ENCODE measurements at regions not wholly inside any gene's neighbourhood (a gene's known extent, or its start where the extent isn't known, plus 50 kb on each side); places are given as distances from the start of the nearest gene placed in this dataset.

DNA sequence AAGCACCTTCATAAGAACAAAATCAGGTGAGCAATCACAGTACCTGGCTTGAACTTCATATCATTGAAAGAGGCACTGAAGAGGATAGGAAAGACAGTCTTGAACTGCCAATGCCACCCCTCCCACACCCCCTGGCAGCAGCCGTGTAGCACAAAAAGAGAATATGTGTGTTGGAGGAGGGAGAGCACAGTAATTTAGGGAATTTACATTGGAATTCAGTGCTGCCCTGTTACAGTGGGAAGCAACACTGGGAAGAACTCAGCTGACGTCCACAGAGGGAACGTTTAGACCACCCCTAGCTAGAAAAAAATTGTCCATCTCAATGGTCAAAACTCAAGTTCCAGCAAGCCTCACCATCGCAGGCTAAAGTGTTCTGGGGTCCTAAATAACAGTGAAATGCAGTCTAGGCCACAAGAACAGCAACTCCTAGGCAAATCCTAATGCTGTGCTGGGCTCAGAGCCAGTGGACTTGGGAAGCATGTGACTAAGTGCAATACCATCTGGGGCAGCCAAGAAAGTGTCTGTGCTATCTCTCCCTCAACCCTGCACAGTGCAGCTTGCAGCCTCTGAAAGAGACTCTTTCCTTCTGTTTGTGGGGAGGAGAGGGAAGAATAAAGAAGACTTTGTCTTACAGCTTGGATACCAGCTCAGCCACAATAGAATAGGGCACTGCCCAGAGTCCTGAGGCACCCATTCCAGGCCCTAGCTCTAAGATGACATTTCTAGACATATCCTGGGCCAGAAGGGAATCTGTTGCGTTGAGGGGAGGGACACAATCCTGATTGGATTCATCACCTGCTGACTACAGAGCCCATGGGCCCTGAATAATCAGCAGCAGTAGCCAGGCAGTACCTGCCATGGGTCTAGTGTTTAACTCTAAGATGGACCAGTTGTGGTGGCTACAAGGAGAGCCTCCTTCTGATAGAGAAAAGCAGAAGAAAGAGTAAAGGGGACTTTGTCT, 62.1 kb upstream of the VLDLR start:
- Histone ChIP-seq H3K4me1 (ENCODE audit: insufficient read depth) (no peaks in the 10 kb centered on the region), H3K36me3 (ENCODE audit: insufficient read depth) (no peaks in the 10 kb centered on the region), H4K20me1 (replicated peaks; ENCODE audit: insufficient read depth) (no peaks in the 10 kb centered on the region), H3K9me2 (ENCODE audit: insufficient read depth) (no peaks in the 10 kb centered on the region; the same call in 1 of the 2 replicates), H3K79me2 (replicated peaks; ENCODE audit: insufficient read depth) (peaks cover 5% of the 10 kb centered on the region; the same call in 1 of the 2 replicates), H3K27me3 (ENCODE audit: insufficient read depth) (no peaks in the 10 kb centered on the region), H3K27ac (ENCODE audit: low read depth) (no peak overlapping the region), H3K4me3 (no peak overlapping the region), H3K4me2 (peak overlapping the region; percentile 34; the same call in 1 of the 2 replicates), H2AFZ (no peak overlapping the region), H3F3A (replicated peaks; ENCODE audit: low read depth) (no peaks in the 10 kb centered on the region)
- H3K27ac Mint-ChIP-seq, result no peak overlapping the region; the same call in 1 of the 2 replicates
- H3K4me1 Mint-ChIP-seq, result peaks cover 3% of the 10 kb centered on the region
- H3K9me3 Mint-ChIP-seq, result peaks cover 10% of the 10 kb centered on the region
- peak; percentile 14 for DNase-seq (ENCODE audit: low spot score)
- peak; percentile 36; the same call in 2 of the 3 replicates for ATAC-seq
- peaks cover 23% of the 10 kb centered on the region for H3K36me3 Mint-ChIP-seq (ENCODE audit: low read depth)
- TF ChIP-seq, protein P1, sequence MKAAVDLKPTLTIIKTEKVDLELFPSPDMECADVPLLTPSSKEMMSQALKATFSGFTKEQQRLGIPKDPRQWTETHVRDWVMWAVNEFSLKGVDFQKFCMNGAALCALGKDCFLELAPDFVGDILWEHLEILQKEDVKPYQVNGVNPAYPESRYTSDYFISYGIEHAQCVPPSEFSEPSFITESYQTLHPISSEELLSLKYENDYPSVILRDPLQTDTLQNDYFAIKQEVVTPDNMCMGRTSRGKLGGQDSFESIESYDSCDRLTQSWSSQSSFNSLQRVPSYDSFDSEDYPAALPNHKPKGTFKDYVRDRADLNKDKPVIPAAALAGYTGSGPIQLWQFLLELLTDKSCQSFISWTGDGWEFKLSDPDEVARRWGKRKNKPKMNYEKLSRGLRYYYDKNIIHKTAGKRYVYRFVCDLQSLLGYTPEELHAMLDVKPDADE (IDR thresholded peaks at IDR 0.05), result no peak
- TF ChIP-seq EZH2phosphoT487 (IDR thresholded peaks at IDR 0.05; ENCODE audit: unreplicated experiment), result no peak
- TF ChIP-seq, protein P2, sequence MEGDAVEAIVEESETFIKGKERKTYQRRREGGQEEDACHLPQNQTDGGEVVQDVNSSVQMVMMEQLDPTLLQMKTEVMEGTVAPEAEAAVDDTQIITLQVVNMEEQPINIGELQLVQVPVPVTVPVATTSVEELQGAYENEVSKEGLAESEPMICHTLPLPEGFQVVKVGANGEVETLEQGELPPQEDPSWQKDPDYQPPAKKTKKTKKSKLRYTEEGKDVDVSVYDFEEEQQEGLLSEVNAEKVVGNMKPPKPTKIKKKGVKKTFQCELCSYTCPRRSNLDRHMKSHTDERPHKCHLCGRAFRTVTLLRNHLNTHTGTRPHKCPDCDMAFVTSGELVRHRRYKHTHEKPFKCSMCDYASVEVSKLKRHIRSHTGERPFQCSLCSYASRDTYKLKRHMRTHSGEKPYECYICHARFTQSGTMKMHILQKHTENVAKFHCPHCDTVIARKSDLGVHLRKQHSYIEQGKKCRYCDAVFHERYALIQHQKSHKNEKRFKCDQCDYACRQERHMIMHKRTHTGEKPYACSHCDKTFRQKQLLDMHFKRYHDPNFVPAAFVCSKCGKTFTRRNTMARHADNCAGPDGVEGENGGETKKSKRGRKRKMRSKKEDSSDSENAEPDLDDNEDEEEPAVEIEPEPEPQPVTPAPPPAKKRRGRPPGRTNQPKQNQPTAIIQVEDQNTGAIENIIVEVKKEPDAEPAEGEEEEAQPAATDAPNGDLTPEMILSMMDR (conservative IDR thresholded peaks at IDR 0.05; ENCODE audit: low read depth in 2 of 2), result no peak
- no peak for TF ChIP-seq EZH2 (IDR thresholded peaks at IDR 0.05; ENCODE audit: low read depth, unreplicated experiment)
- TF ChIP-seq STAT1 (IDR thresholded peaks at IDR 0.05; ENCODE audit: unreplicated experiment), result no peak
- TF ChIP-seq, protein P3, sequence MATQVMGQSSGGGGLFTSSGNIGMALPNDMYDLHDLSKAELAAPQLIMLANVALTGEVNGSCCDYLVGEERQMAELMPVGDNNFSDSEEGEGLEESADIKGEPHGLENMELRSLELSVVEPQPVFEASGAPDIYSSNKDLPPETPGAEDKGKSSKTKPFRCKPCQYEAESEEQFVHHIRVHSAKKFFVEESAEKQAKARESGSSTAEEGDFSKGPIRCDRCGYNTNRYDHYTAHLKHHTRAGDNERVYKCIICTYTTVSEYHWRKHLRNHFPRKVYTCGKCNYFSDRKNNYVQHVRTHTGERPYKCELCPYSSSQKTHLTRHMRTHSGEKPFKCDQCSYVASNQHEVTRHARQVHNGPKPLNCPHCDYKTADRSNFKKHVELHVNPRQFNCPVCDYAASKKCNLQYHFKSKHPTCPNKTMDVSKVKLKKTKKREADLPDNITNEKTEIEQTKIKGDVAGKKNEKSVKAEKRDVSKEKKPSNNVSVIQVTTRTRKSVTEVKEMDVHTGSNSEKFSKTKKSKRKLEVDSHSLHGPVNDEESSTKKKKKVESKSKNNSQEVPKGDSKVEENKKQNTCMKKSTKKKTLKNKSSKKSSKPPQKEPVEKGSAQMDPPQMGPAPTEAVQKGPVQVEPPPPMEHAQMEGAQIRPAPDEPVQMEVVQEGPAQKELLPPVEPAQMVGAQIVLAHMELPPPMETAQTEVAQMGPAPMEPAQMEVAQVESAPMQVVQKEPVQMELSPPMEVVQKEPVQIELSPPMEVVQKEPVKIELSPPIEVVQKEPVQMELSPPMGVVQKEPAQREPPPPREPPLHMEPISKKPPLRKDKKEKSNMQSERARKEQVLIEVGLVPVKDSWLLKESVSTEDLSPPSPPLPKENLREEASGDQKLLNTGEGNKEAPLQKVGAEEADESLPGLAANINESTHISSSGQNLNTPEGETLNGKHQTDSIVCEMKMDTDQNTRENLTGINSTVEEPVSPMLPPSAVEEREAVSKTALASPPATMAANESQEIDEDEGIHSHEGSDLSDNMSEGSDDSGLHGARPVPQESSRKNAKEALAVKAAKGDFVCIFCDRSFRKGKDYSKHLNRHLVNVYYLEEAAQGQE (IDR thresholded peaks at IDR 0.05; ENCODE audit: unreplicated experiment), result no peak
- TF ChIP-seq CREB1 (CRISPR knock-in tag; IDR thresholded peaks at IDR 0.05; ENCODE audit: low read depth), result no peak
- TF ChIP-seq NANOG (IDR thresholded peaks at IDR 0.05; ENCODE audit: borderline replicate concordance), result no peak
- TF ChIP-seq ZNF462 (CRISPR knock-in tag; IDR thresholded peaks at IDR 0.05), result no peak
- H3K4me3 Mint-ChIP-seq, result no peak overlapping the region
- H3K27me3 Mint-ChIP-seq (ENCODE audit: insufficient read depth, low read depth, poor library complexity), result peaks cover 9% of the 10 kb centered on the region
